GM12891 (cell line): ENCODE measurements at regions not wholly inside any gene's neighbourhood (a gene's known extent, or its start where the extent isn't known, plus 50 kb on each side); places are given as distances from the start of the nearest gene placed in this dataset.

ENCODE experiments used
- DNase-seq: peaks from one replicate; pipeline ENCODE4 v3.0.0; 2011; ENCODE audit warnings: low spot score; ENCODE audit not compliant: insufficient read length
- FAIRE-seq: peaks from 2 replicates; lab custom pipeline; 2011; peaks lifted over from hg19 to GRCh38; lab: Jason Lieb, UNC
- PAX5 ChIP-seq: IDR thresholded peaks from 2 replicates; pipeline ENCODE4 v1.6.1; 2011; ENCODE audit warnings: low read length, moderate library complexity, mild to moderate bottlenecking; ENCODE audit not compliant: insufficient read depth, severe bottlenecking
- POLR2A ChIP-seq: IDR thresholded peaks from 2 replicates; pipeline ENCODE4 v1.6.1; 2011; ENCODE audit warnings: low read depth, low read length, control low read depth
- POLR2AphosphoS5 ChIP-seq: IDR thresholded peaks from 2 replicates; pipeline ENCODE4 v1.6.1; 2011; ENCODE audit warnings: low read depth, low read length, control low read depth
- POU2F2 ChIP-seq: IDR thresholded peaks from 2 replicates; pipeline ENCODE4 v1.6.1; 2011; ENCODE audit warnings: low read depth, mild to moderate bottlenecking, control low read depth, low read length, moderate library complexity
- SPI1 ChIP-seq: IDR thresholded peaks from 2 replicates; pipeline ENCODE4 v1.6.1; 2011; ENCODE audit warnings: low read depth, low read length, control low read depth
- TAF1 ChIP-seq: IDR thresholded peaks from 2 replicates; pipeline ENCODE4 v1.6.1; 2011; ENCODE audit warnings: low read depth, low read length, control low read depth

- no peak for TF ChIP-seq POU2F2
- no peak for TF ChIP-seq PAX5
- DNase-seq (no peak), FAIRE-seq (no peak)
Observed at GRCh38 chr10:78407966-78408365, 374.3 kb downstream of the RPS24 start.

GRCh38 chr10:78408671-78409472 is 375.2 kb downstream of the RPS24 start:
- FAIRE-seq (no peak), DNase-seq (no peak)
- TF ChIP-seq POLR2AphosphoS5 (no peak), PAX5 (no peak), POLR2A (no peak)

- DNase-seq (no peak), FAIRE-seq (no peak)
- TF ChIP-seq SPI1 = no peak
Observed at GRCh38 chr10:78410046-78410965, 376.6 kb downstream of the RPS24 start.

GRCh38 chr10:78411716-78412115 is 378.1 kb downstream of the RPS24 start:
- TF ChIP-seq PAX5 = no peak
- no peak for TF ChIP-seq POLR2A
- TF ChIP-seq TAF1 = no peak
- TF ChIP-seq SPI1 = no peak
- no peak for TF ChIP-seq POLR2AphosphoS5
- TF ChIP-seq POU2F2 = no peak
- FAIRE-seq (no peak), DNase-seq (no peak)

- no peak for TF ChIP-seq PAX5
- TF ChIP-seq POLR2AphosphoS5 = no peak
- no peak for TF ChIP-seq POU2F2
- TF ChIP-seq SPI1 = no peak
- DNase-seq (no peak), FAIRE-seq (no peak)
Observed at GRCh38 chr10:78412605-78413004, 378.9 kb downstream of the RPS24 start.

- TF ChIP-seq POLR2A (no peak), TAF1 (no peak), SPI1 (no peak), PAX5 (no peak), POLR2AphosphoS5 (no peak), POU2F2 (no peak)
- FAIRE-seq (no peak), DNase-seq (no peak)
Observed at GRCh38 chr10:78413076-78414055, 379.7 kb downstream of the RPS24 start.

- TF ChIP-seq PAX5 (no peak), POU2F2 (no peak), SPI1 (no peak), POLR2A (no peak), POLR2AphosphoS5 (no peak), TAF1 (no peak)
- DNase-seq (no peak), FAIRE-seq (no peak)
Observed at GRCh38 chr10:78414380-78414779, 380.7 kb downstream of the RPS24 start.

- DNase-seq (no peak), FAIRE-seq (no peak)
Observed at GRCh38 chr10:78415111-78415510, 381.4 kb downstream of the RPS24 start.

More at GRCh38 chr10:78415111-78415510, 381.4 kb downstream of the RPS24 start:
- TF ChIP-seq POLR2AphosphoS5 (no peak), POLR2A (no peak), POU2F2 (no peak), PAX5 (no peak), SPI1 (no peak), TAF1 (no peak)
